Rectal smooth muscle tissue (tissue), 1 donor: ENCODE measurements at regions not wholly inside any gene's neighbourhood (a gene's known extent, or its start where the extent isn't known, plus 50 kb on each side); places are given as distances from the start of the nearest gene placed in this dataset.

ENCODE experiments used
- H3K27ac ChIP-seq: one replicate; pipeline ENCODE4 v1.7.0; 2013; ENCODE audit warnings: low read depth, low read length, inconsistent platforms
- H3K27me3 ChIP-seq: one replicate; pipeline ENCODE4 v1.7.0; 2013; ENCODE audit warnings: low read length; ENCODE audit not compliant: control insufficient read depth, insufficient read depth
- H3K36me3 ChIP-seq: one replicate; pipeline ENCODE4 v1.7.0; 2013; ENCODE audit warnings: low read length; ENCODE audit not compliant: control insufficient read depth, insufficient read depth
- H3K4me1 ChIP-seq: one replicate; pipeline ENCODE4 v1.7.0; 2013; ENCODE audit warnings: low read length; ENCODE audit not compliant: control insufficient read depth, insufficient read depth
- H3K4me3 ChIP-seq: one replicate; pipeline ENCODE4 v1.7.0; 2013; ENCODE audit warnings: low read length
- H3K9ac ChIP-seq: one replicate; pipeline ENCODE4 v1.7.0; 2013; ENCODE audit warnings: low read length

DNA sequence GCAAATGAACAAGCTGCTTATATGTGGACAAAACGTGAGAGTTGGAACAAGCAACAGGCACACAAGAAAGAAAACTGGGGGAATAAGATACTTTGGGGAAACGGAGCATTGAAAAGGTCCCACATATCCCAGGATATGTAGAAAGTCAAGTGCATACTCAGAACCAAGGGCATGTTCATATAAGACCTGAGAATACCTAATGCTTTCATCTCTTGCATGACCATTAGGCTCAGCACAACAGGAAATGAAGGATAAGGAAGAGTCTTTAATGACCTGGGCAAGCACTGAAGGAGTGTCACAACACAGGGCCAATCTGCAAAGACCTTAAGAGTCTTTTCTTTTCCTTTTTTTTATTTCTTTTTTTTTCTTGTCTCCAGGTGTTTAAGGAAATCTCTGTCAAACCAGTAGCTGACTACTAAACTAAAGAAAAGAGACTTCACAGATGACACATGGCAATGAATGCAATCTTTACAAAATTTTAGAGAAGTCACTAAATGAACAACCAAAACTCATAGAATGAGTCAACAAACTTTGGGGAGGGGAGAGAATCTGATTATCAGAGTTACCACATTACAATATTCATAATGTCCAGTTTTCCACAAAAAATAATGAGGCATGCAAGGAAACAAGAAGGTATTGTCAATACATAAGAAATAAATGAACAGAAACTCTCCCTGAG, 67.9 kb upstream of the STK26 start:
- H3K4me1 ChIP-seq, result no peaks in the 10 kb centered on the region
- H3K4me3 ChIP-seq, result no peak overlapping the region
- no peak overlapping the region for H3K27ac ChIP-seq
- no peaks in the 10 kb centered on the region for H3K27me3 ChIP-seq
- no peak overlapping the region for H3K9ac ChIP-seq
- H3K36me3 ChIP-seq, result no peaks in the 10 kb centered on the region

DNA sequence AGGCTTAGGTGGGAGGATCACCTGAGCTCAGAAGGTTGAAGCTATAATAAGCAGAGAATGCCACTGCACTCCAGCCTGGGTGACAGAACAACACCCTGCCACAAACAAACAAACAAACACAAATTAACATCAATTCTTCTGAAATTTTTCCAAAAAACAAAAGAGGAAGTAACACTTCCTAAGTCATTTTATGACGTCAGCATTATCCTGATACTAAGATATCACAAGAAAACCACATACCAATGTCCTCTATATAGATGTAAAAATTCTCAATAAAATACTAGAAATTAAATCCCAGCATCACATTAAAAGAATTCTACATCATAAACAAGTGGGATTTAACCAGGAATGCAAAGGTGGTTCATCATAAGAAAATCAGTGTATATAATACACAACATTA, 64.4 kb upstream of the STK26 start:
- H3K36me3 ChIP-seq, result no peaks in the 10 kb centered on the region
- H3K4me1 ChIP-seq, result no peaks in the 10 kb centered on the region
- no peak overlapping the region for H3K27ac ChIP-seq
- no peak overlapping the region for H3K4me3 ChIP-seq
- H3K9ac ChIP-seq, result no peak overlapping the region
- H3K27me3 ChIP-seq, result no peaks in the 10 kb centered on the region

DNA sequence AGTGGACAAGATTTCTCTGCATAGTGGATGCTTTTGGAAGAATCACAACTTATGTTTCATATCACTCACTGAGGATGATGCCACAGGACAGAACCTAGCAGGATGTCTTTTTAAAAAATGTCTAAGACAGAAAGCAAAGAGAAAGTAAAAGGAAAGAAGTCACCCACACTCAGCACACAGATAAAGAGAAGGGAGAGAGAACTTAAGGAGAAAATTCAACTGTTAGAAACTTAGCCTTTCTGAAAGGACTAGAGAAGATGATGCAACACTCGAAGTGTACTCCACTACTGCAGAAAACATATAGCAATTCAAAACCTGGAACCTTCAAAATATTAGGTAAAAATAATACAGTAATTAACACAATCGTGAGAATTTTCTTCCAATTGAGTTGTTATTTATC, 52.8 kb upstream of the STK26 start:
- Histone ChIP-seq H3K27me3 (no peaks in the 10 kb centered on the region), H3K9ac (no peak overlapping the region), H3K36me3 (no peaks in the 10 kb centered on the region), H3K4me1 (no peaks in the 10 kb centered on the region), H3K4me3 (no peak overlapping the region), H3K27ac (no peak overlapping the region)
